ENCODE measurements at regions not wholly inside any gene's neighbourhood (a gene's known extent, or its start where the extent isn't known, plus 50 kb on each side); places are given as distances from the start of the nearest gene placed in this dataset.

DNA sequence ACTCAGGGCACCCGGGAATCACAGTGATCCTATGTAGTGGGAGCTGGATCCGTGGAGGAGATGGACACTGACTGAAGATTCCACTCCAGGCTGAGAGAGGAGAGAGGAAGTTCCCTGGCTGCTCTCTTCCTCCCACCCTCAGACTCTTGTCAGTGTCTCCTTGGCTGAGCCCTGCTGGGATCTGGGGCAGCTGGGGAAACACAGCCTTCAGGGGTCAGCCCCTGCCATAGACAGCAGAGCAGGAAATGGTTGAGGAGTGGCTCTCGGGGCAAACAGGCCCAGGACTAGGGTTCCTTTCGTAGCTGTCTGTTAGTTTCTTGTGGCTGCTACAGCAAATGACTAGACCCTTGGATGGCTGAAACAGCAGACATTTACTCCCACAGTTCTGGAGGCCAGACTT, 174.4 kb upstream of the BMPER start:
- in situ Hi-C loops (cut with MboI; ENCODE audit: low sequenced_read_pairs, unreplicated experiment): loop anchor here (25.0 kb wide), 1 partner anchor 294 kb away; no protein-coding TSS in a partner anchor
- no peak for DNase-seq (ENCODE audit: low spot score)
- TF ChIP-seq, protein P1, sequence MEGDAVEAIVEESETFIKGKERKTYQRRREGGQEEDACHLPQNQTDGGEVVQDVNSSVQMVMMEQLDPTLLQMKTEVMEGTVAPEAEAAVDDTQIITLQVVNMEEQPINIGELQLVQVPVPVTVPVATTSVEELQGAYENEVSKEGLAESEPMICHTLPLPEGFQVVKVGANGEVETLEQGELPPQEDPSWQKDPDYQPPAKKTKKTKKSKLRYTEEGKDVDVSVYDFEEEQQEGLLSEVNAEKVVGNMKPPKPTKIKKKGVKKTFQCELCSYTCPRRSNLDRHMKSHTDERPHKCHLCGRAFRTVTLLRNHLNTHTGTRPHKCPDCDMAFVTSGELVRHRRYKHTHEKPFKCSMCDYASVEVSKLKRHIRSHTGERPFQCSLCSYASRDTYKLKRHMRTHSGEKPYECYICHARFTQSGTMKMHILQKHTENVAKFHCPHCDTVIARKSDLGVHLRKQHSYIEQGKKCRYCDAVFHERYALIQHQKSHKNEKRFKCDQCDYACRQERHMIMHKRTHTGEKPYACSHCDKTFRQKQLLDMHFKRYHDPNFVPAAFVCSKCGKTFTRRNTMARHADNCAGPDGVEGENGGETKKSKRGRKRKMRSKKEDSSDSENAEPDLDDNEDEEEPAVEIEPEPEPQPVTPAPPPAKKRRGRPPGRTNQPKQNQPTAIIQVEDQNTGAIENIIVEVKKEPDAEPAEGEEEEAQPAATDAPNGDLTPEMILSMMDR (IDR thresholded peaks at IDR 0.05; ENCODE audit: borderline replicate concordance, control extremely low read depth, extremely low read depth, insufficient read depth, missing control alignments): no peak

DNA sequence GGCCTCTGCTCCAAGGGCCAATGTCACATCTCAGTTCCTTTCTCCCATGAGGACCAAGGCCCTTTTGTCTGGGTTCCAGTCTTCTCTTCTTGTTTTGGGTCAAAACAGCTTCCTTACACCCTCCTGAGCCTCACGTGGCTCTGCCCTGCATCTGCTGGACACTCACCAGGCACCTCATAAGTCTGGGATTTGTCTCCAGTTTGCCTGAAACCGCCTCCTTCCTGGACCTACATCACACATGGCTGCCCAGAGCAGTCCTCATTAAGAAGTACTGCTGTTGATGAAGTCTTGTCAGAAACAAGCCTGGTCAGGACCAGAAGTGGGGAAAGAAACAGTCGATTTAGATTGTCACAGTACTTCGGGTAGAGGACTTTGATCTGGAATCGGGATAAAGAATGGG, 173.4 kb upstream of the BMPER start:
- no peak for DNase-seq (ENCODE audit: low spot score)
- TF ChIP-seq, protein P1 (IDR thresholded peaks at IDR 0.05; ENCODE audit: borderline replicate concordance, control extremely low read depth, extremely low read depth, insufficient read depth, missing control alignments): no peak
- in situ Hi-C loops (cut with MboI; ENCODE audit: low sequenced_read_pairs, unreplicated experiment): loop anchor here (25.0 kb wide), 1 partner anchor 295 kb away; no protein-coding TSS in a partner anchor

DNA sequence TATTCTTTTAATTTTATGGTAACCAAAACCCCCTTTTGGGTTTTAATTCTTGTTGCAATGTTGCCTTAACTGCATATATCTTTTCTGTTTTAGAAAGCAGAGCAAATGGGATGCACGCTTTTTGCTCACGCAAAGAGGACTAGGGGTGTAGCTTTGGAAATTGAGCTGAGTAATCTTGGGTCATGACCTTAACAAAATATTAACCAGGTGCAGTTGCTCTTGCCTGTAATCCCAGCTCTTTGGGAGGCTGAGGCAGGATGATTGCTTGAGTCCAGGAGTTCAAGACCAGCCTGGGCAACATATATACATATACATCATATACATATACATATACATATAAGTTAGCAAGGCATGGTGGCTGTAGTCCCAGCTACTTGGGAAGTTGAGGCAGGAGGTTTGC, 172.9 kb upstream of the BMPER start:
- no peak for DNase-seq (ENCODE audit: low spot score)
- in situ Hi-C loops (cut with MboI; ENCODE audit: low sequenced_read_pairs, unreplicated experiment): loop anchor here (25.0 kb wide), 1 partner anchor 295 kb away; no protein-coding TSS in a partner anchor

DNA sequence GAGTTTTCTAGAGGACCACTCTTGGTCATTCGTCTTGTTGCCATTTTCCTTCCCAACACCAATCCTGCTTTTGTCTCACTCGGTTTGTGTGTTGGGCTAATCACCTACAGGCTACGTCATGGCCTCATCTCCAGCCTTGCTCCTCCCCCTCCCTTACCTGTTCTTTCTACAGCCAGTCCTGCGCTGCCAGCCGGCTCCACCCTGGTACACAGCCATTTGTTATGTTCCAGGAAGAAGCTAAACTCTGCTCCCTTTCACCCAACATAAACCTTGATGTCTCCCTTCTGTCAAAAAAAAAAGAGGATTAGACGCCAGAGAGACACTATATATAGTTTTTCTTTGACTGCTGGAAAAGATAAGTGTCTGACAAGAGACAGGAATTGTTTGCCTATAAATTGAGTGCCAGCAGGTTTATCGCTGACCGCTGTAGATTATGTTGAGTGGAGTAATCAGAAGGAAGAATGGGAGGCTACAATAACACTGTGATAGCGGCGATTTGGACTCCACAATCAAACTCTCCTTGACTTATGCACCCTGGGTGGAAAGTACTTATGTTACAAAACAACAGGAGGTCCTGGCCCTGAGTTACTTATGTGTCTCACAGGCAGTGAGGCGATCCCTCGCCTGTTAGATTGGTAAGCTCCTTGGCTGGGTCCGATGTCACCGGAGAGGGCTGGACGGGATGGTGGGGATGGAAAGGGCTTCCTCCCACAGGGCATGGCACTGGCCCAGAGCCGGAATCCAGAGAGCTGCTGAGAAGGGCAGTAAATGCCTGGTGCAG, 171.3 kb upstream of the BMPER start:
- in situ Hi-C loops (cut with MboI; ENCODE audit: low sequenced_read_pairs, unreplicated experiment): loop anchor here (25.0 kb wide), 1 partner anchor 297 kb away; no protein-coding TSS in a partner anchor
- TF ChIP-seq, protein P1 (IDR thresholded peaks at IDR 0.05; ENCODE audit: borderline replicate concordance, control extremely low read depth, extremely low read depth, insufficient read depth, missing control alignments): no peak
- no peak for DNase-seq (ENCODE audit: low spot score)

More for the DNA sequence above, 172.9 kb upstream of the BMPER start:
- TF ChIP-seq, protein P1 (IDR thresholded peaks at IDR 0.05; ENCODE audit: borderline replicate concordance, control extremely low read depth, extremely low read depth, insufficient read depth, missing control alignments): no peak

DNA sequence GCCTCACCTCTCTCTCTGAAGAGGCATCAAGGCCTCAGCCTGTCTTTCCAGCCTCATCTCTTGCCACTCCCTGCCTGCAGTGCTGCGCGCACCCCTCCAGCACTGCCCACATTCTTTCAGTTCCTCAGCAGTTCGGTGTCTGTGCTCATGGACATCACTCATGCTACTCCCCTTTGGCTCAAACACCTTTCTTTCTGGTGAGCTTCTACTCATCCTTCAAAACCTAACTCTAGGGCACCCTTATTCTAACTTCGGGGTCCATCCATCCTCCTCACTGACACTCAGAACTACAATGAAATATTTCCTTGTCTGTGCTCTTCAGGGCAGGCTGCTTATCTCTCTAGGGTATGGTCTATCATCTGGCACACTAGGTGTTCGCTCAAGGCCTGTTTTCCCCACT, 169.9 kb upstream of the BMPER start:
- no peak for DNase-seq (ENCODE audit: low spot score)
- in situ Hi-C loops (cut with MboI; ENCODE audit: low sequenced_read_pairs, unreplicated experiment): loop anchor here (25.0 kb wide), 1 partner anchor 298 kb away; no protein-coding TSS in a partner anchor
- TF ChIP-seq, protein P1 (IDR thresholded peaks at IDR 0.05; ENCODE audit: borderline replicate concordance, control extremely low read depth, extremely low read depth, insufficient read depth, missing control alignments): no peak

DNA sequence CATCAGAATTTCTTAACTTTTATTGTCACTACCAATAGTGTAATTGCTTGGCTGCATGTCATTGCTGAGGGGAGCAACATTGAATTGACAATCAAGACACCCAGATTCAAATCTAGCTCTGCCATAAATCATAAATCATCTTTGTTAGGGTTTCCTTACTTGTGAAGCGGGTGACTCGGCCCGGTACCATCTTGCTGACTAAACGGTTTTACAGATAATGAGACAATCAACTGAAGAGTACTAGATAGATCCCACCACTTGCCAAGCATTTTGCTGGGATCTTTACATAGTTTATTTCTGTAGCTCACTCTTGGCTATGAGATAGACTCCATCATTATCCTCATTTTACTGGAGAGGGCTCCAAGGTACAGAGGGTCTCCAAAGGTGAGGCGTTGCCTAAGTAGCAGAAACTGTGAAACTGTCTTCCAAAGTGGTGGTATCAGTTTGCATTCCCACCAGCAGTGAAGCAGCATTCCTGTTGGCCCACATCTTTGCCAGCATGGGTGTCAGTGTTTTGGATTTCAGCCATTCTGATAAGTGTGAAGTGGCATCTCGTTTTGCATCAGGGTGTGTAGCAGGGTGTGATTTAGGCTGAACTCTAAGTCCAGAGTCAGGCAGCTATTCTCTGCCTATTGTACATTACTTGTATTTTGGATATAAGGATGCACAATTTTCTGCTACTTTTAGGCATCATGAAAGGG, 168.7 kb upstream of the BMPER start:
- in situ Hi-C loops (cut with MboI; ENCODE audit: low sequenced_read_pairs, unreplicated experiment): loop anchor here (25.0 kb wide), 1 partner anchor 299 kb away; no protein-coding TSS in a partner anchor
- TF ChIP-seq, protein P1 (IDR thresholded peaks at IDR 0.05; ENCODE audit: borderline replicate concordance, control extremely low read depth, extremely low read depth, insufficient read depth, missing control alignments): no peak
- no peak for DNase-seq (ENCODE audit: low spot score)

Data from GM13976 (cell line).